Panc1 (cell line): ENCODE measurements at regions not wholly inside any gene's neighbourhood (a gene's known extent, or its start where the extent isn't known, plus 50 kb on each side); places are given as distances from the start of the nearest gene placed in this dataset.

Experiments used
- ATAC-seq: fragments of 200-7000 bp; cut with Tn5 transposase; 2 replicates; pipeline ENCODE4 v1.9.1; 2020; ENCODE audit warnings: mild to moderate bottlenecking, moderate library complexity
- BruUV-seq: library from RNA; stranded (reverse); fragments of 400-500 nt; replicated peaks from 2 replicates; lab custom pipeline; 2021; lab: Mats Ljungman, UMichigan
- CTCF ChIA-PET: fragments of 300-600 bp; sonication (Branson Sonifier 250); formaldehyde crosslinking; loops from one replicate; lab custom pipeline; 2022; ENCODE audit warnings: antibody characterized with exemption; lab: Charles Lee
- POLR2A ChIA-PET: fragments of 300-600 bp; sonication (Branson Sonifier 250); formaldehyde crosslinking; loops from one replicate; lab custom pipeline; 2022; ENCODE audit warnings: antibody characterized with exemption; lab: Charles Lee
- DNase-seq: peaks from one replicate; pipeline ENCODE4 v3.0.0-alpha.2; 2010; ENCODE audit warnings: low read depth, low spot score
- H3K27ac ChIP-seq: 2 replicates; pipeline ENCODE4 v1.5.1; 2011; ENCODE audit warnings: mild to moderate bottlenecking, low read length, inconsistent platforms
- H3K27me3 ChIP-seq: fragments of 200-500 bp; sonication (Bioruptor generic); 2 replicates; pipeline ENCODE4 v1.6.0; 2014; ENCODE audit warnings: low read length, inconsistent platforms; ENCODE audit not compliant: control insufficient read depth, insufficient read depth
- H3K36me3 ChIP-seq: fragments of 200-500 bp; sonication (Bioruptor generic); 2 replicates; pipeline ENCODE4 v1.5.1; 2014; ENCODE audit warnings: inconsistent platforms, mild to moderate bottlenecking, low read length, moderate library complexity; ENCODE audit not compliant: control insufficient read depth, insufficient read depth
- H3K4me1 ChIP-seq: 2 replicates; pipeline ENCODE4 v1.5.1; 2011; ENCODE audit warnings: inconsistent platforms, mild to moderate bottlenecking, low read length, moderate library complexity; ENCODE audit not compliant: control insufficient read depth, insufficient read depth
- H3K4me3 ChIP-seq, 2 experiments: 2 replicates each; pipeline ENCODE4 v1.5.1; 2011 to 2012; ENCODE audit warnings: low read depth in 2 of 2, low read length in 2 of 2, mild to moderate bottlenecking in 2 of 2, inconsistent platforms in 1 of 2, moderate library complexity in 1 of 2
- H3K9me3 ChIP-seq: fragments of 200-500 bp; sonication (Bioruptor generic); 2 replicates; pipeline ENCODE4 v1.5.1; 2014; ENCODE audit warnings: low read depth, mild to moderate bottlenecking, inconsistent platforms, low read length, moderate library complexity; ENCODE audit not compliant: control insufficient read depth, insufficient read depth
- POLR2AphosphoS5 ChIP-seq: IDR thresholded peaks from 2 replicates; pipeline ENCODE4 v1.6.1; 2012; ENCODE audit warnings: mild to moderate bottlenecking, low read depth, low read length, moderate library complexity
- SIN3A ChIP-seq: IDR thresholded peaks from 2 replicates; pipeline ENCODE4 v1.6.1; 2012; ENCODE audit warnings: low read depth, mild to moderate bottlenecking, low read length, moderate library complexity, borderline replicate concordance; ENCODE audit not compliant: insufficient read depth
- TCF7L2 ChIP-seq: IDR thresholded peaks from 2 replicates; pipeline ENCODE4 v1.6.1; 2011; ENCODE audit warnings: mild to moderate bottlenecking, low read depth, low read length, inconsistent platforms
- in situ Hi-C: cut with HindIII; loops from 2 replicates; pipeline ENCODE4 v1.10.0; 2016; ENCODE audit warnings: low sequenced_read_pairs, low pct_unique_long_range_greater_than_20kb
- intact Hi-C: fragments of 100-400 bp; cut with micrococcal nuclease; formaldehyde crosslinking; loops from one replicate; pipeline ENCODE4 v1.10.0; 2022; ENCODE audit not compliant: unreplicated experiment
- TF ChIP-seq, protein P1 (sequence below), 2 experiments: IDR thresholded peaks; 2 replicates each; pipeline ENCODE4 v1.6.1; 2011 to 2012; ENCODE audit warnings: low read depth in 2 of 2, control low read depth in 1 of 2, low read length in 1 of 2, mild to moderate bottlenecking in 1 of 2, moderate library complexity in 1 of 2; ENCODE audit not compliant: insufficient read depth in 1 of 2
- TF ChIP-seq, protein P2 (sequence below): fragments of 450-650 bp; IDR thresholded peaks from 2 replicates; pipeline ENCODE4 v1.5.1; 2017; ENCODE audit warnings: mild to moderate bottlenecking

DNA sequence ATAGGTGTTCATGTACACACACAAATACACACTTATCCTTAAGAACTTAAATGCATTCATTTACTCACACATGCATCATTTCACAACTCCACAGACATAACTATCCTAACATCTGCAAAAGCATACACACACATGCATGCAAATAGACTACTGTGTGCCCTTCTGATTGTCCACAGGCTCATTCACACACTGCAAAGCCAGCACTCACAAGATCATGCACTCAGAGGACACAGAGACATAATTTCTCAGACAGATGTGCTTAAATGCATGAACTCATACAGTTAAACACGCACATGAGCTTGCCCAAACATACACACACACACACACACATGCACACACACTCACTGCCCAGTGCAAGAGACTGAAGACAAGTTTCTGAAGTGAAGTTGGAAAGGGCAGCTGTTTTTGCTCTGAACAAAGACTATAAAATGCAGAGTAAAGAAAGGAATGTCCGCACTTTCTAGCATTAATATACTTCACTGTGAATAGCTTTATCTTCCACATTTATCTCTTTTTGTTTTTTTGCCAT, 1018.0 kb upstream of the HS3ST1 start:
- Histone ChIP-seq H3K27ac (no peak overlapping the region), H3K27me3 (no peaks in the 10 kb centered on the region), H3K4me1 (no peaks in the 10 kb centered on the region), H3K4me3 (no peak overlapping the region), H3K36me3 (no peaks in the 10 kb centered on the region), H3K9me3 (no peaks in the 10 kb centered on the region)
- intact Hi-C loops (no loop called here), in situ Hi-C loops (no loop called here)
- ChIA-PET POLR2A (no interaction called here), CTCF (no interaction called here)
- DNase-seq (no peak), ATAC-seq (no peak)
- no peak for TF ChIP-seq POLR2AphosphoS5
- TF ChIP-seq, protein P1, sequence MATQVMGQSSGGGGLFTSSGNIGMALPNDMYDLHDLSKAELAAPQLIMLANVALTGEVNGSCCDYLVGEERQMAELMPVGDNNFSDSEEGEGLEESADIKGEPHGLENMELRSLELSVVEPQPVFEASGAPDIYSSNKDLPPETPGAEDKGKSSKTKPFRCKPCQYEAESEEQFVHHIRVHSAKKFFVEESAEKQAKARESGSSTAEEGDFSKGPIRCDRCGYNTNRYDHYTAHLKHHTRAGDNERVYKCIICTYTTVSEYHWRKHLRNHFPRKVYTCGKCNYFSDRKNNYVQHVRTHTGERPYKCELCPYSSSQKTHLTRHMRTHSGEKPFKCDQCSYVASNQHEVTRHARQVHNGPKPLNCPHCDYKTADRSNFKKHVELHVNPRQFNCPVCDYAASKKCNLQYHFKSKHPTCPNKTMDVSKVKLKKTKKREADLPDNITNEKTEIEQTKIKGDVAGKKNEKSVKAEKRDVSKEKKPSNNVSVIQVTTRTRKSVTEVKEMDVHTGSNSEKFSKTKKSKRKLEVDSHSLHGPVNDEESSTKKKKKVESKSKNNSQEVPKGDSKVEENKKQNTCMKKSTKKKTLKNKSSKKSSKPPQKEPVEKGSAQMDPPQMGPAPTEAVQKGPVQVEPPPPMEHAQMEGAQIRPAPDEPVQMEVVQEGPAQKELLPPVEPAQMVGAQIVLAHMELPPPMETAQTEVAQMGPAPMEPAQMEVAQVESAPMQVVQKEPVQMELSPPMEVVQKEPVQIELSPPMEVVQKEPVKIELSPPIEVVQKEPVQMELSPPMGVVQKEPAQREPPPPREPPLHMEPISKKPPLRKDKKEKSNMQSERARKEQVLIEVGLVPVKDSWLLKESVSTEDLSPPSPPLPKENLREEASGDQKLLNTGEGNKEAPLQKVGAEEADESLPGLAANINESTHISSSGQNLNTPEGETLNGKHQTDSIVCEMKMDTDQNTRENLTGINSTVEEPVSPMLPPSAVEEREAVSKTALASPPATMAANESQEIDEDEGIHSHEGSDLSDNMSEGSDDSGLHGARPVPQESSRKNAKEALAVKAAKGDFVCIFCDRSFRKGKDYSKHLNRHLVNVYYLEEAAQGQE (IDR thresholded peaks at IDR 0.05; ENCODE audit: insufficient read depth in 1 of 2, low read depth in 2 of 2, low read length in 1 of 2): no peak
- no peak for TF ChIP-seq SIN3A
- TF ChIP-seq, protein P2, sequence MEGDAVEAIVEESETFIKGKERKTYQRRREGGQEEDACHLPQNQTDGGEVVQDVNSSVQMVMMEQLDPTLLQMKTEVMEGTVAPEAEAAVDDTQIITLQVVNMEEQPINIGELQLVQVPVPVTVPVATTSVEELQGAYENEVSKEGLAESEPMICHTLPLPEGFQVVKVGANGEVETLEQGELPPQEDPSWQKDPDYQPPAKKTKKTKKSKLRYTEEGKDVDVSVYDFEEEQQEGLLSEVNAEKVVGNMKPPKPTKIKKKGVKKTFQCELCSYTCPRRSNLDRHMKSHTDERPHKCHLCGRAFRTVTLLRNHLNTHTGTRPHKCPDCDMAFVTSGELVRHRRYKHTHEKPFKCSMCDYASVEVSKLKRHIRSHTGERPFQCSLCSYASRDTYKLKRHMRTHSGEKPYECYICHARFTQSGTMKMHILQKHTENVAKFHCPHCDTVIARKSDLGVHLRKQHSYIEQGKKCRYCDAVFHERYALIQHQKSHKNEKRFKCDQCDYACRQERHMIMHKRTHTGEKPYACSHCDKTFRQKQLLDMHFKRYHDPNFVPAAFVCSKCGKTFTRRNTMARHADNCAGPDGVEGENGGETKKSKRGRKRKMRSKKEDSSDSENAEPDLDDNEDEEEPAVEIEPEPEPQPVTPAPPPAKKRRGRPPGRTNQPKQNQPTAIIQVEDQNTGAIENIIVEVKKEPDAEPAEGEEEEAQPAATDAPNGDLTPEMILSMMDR: no peak
- no peak for TF ChIP-seq TCF7L2
- no TSS peak for BruUV-seq

DNA sequence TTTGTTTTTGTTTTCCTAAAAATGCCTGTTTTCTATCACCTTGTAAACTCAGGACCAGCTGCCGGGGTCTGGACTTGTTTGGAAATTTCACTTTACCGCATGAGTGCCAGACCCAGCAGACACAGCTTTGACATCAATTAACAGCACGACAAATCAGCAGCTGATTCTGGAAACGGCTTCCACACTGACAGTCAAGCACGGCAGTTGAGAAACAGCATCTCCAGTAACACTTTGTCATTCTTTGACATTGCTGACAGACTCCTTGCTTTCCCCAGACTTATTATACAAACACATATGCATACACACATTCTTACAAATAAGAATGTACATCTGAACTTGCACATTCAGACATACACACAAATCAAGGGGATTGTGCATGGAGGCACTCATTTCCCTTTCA, 1017.6 kb upstream of the HS3ST1 start:
- in situ Hi-C loops (no loop called here), intact Hi-C loops (no loop called here)
- POLR2A ChIA-PET: no interaction called here
- Histone ChIP-seq H3K27ac (no peak overlapping the region), H3K4me1 (no peaks in the 10 kb centered on the region), H3K27me3 (no peaks in the 10 kb centered on the region), H3K4me3 (no peak overlapping the region), H3K9me3 (no peaks in the 10 kb centered on the region), H3K36me3 (no peaks in the 10 kb centered on the region)
- BruUV-seq: no TSS peak
- TF ChIP-seq SIN3A (no peak), POLR2AphosphoS5 (no peak), TCF7L2 (no peak)
- TF ChIP-seq, protein P2: no peak
- TF ChIP-seq, protein P1 (IDR thresholded peaks at IDR 0.05; ENCODE audit: insufficient read depth in 1 of 2, low read depth in 2 of 2, low read length in 1 of 2): no peak
- DNase-seq (no peak), ATAC-seq (no peak)
- CTCF ChIA-PET: no interaction called here
